ENCODE measurements at regions not wholly inside any gene's neighbourhood (a gene's known extent, or its start where the extent isn't known, plus 50 kb on each side); places are given as distances from the start of the nearest gene placed in this dataset.

DNA sequence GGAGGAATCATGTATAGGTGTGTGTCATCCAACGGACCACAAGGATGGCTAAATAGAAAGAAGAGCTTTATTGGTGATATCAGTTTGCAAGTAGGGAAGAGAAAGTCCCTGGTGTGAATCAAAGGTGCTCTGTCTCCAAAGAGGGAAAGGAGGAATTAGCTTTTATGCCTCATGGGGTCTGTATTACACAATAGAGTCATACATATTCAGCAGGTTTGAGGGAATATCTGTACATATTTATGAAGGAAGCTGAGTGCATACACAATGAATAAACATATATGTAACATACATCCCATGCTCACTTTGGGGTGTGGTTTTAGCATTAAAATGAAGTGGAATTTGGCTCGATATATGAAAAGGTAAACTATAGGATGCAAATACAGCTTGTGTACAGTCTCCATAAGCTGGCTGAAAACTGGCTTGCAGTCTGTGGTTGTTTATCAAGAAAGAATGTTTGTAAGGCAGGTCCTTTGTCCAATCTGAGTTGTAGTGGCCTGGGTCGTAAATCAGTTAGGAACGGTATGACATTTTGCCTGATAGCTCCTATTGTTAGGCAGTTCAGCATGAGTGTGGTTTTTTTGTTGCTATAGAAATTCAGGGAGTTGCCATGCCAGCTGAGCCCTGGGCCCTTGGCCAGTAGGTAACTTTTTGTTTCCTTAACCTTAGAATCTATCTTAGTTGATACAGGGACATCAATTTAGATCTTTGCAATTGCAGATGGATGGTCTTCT is 198.0 kb upstream of the ZP4 start:
- no peak overlapping the region for H2AFZ ChIP-seq (ENCODE audit: low read depth, low read length, severe bottlenecking)
- no peaks in the 10 kb centered on the region for H3K9me3 ChIP-seq (ENCODE audit: insufficient read depth, low read length)
- no peaks in the 10 kb centered on the region for H3K36me3 ChIP-seq (ENCODE audit: low read length)
- H3K79me2 ChIP-seq (ENCODE audit: insufficient read depth, low read length), result no peaks in the 10 kb centered on the region
- no peaks in the 10 kb centered on the region for H4K20me1 ChIP-seq (ENCODE audit: low read depth, low read length)
- no peak overlapping the region for H3K9ac ChIP-seq (ENCODE audit: low read length)
- TF ChIP-seq EZH2phosphoT487 (conservative IDR thresholded peaks at IDR 0.05; ENCODE audit: low read length), result no peak
- TF ChIP-seq, protein P1, sequence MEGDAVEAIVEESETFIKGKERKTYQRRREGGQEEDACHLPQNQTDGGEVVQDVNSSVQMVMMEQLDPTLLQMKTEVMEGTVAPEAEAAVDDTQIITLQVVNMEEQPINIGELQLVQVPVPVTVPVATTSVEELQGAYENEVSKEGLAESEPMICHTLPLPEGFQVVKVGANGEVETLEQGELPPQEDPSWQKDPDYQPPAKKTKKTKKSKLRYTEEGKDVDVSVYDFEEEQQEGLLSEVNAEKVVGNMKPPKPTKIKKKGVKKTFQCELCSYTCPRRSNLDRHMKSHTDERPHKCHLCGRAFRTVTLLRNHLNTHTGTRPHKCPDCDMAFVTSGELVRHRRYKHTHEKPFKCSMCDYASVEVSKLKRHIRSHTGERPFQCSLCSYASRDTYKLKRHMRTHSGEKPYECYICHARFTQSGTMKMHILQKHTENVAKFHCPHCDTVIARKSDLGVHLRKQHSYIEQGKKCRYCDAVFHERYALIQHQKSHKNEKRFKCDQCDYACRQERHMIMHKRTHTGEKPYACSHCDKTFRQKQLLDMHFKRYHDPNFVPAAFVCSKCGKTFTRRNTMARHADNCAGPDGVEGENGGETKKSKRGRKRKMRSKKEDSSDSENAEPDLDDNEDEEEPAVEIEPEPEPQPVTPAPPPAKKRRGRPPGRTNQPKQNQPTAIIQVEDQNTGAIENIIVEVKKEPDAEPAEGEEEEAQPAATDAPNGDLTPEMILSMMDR (IDR thresholded peaks at IDR 0.05; ENCODE audit: insufficient read depth, low read length, poor library complexity, severe bottlenecking), result no peak
- no peaks in the 10 kb centered on the region for H3K27me3 ChIP-seq (ENCODE audit: low read length)
- no peak overlapping the region for H3K27ac ChIP-seq (ENCODE audit: low read depth, low read length)
- H3F3A ChIP-seq (ENCODE audit: insufficient read depth), result no peaks in the 10 kb centered on the region
- H3K4me3 ChIP-seq (ENCODE audit: insufficient read depth, low read length, poor library complexity, severe bottlenecking), result no peak overlapping the region
- no peaks in the 10 kb centered on the region for H3K9me2 ChIP-seq (replicated peaks; ENCODE audit: insufficient read depth, low read length)
- no peak overlapping the region for H3K4me2 ChIP-seq (ENCODE audit: low read depth, low read length, poor library complexity, severe bottlenecking)

DNA sequence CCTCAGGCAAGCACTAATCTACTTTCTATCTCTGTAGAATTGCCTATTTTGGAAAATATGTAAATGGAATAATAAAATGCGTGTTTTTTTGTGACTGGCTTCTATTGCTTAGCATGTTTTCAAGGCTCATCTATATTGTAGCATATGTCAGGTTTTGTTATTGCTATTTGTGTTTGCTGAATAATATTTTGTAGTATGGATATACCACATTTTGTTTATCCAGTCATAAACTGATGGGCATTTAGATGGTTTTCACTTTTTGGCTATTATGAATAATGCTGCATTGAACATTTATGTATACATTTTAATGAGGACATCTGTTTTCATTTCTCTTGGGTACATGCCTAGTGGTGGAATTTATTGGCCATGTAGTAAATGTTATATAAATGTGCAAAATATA is 183.3 kb upstream of the ZP4 start:
- no peak overlapping the region for H3K9ac ChIP-seq (ENCODE audit: low read length)
- no peaks in the 10 kb centered on the region for H3K9me3 ChIP-seq (ENCODE audit: insufficient read depth, low read length)
- no peak overlapping the region for H2AFZ ChIP-seq (ENCODE audit: low read depth, low read length, severe bottlenecking)
- no peaks in the 10 kb centered on the region for H3F3A ChIP-seq (ENCODE audit: insufficient read depth)
- H3K36me3 ChIP-seq (ENCODE audit: low read length), result no peaks in the 10 kb centered on the region
- TF ChIP-seq EZH2phosphoT487 (conservative IDR thresholded peaks at IDR 0.05; ENCODE audit: low read length), result no peak
- TF ChIP-seq, protein P1 (IDR thresholded peaks at IDR 0.05; ENCODE audit: insufficient read depth, low read length, poor library complexity, severe bottlenecking), result no peak
- no peak overlapping the region for H3K4me2 ChIP-seq (ENCODE audit: low read depth, low read length, poor library complexity, severe bottlenecking)
- H3K79me2 ChIP-seq (ENCODE audit: insufficient read depth, low read length), result no peaks in the 10 kb centered on the region
- H3K4me3 ChIP-seq (ENCODE audit: insufficient read depth, low read length, poor library complexity, severe bottlenecking), result no peak overlapping the region
- no peaks in the 10 kb centered on the region for H3K27me3 ChIP-seq (ENCODE audit: low read length)
- H3K27ac ChIP-seq (ENCODE audit: low read depth, low read length), result no peak overlapping the region
- H3K9me2 ChIP-seq (replicated peaks; ENCODE audit: insufficient read depth, low read length), result no peaks in the 10 kb centered on the region
- no peaks in the 10 kb centered on the region for H4K20me1 ChIP-seq (ENCODE audit: low read depth, low read length)

DNA sequence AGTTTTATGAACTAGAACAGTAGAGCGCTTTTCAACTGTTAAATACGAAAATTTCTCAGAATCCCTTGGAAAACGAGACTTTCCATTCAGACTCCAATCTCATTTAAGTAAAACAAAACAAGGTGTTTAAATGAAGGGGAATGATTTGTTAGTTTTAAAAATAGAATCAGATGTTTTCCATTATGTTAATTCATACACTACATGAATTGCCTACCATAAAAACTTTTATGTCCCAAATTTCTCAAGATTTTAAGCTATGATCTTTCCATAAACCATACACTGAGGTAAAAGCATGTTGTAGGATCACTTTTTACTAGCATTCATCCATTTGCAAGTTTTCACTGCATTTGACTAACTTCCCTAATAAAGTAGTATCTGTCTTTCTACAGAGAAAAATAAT is 180.3 kb upstream of the ZP4 start:
- no peak overlapping the region for H3K4me2 ChIP-seq (ENCODE audit: low read depth, low read length, poor library complexity, severe bottlenecking)
- no peak overlapping the region for H2AFZ ChIP-seq (ENCODE audit: low read depth, low read length, severe bottlenecking)
- no peaks in the 10 kb centered on the region for H3F3A ChIP-seq (ENCODE audit: insufficient read depth)
- H3K36me3 ChIP-seq (ENCODE audit: low read length), result no peaks in the 10 kb centered on the region
- H3K9me2 ChIP-seq (replicated peaks; ENCODE audit: insufficient read depth, low read length), result no peaks in the 10 kb centered on the region
- no peaks in the 10 kb centered on the region for H3K9me3 ChIP-seq (ENCODE audit: insufficient read depth, low read length)
- H3K27ac ChIP-seq (ENCODE audit: low read depth, low read length), result no peak overlapping the region
- no peaks in the 10 kb centered on the region for H3K79me2 ChIP-seq (ENCODE audit: insufficient read depth, low read length)
- no peaks in the 10 kb centered on the region for H3K27me3 ChIP-seq (ENCODE audit: low read length)
- no peak overlapping the region for H3K9ac ChIP-seq (ENCODE audit: low read length)
- no peaks in the 10 kb centered on the region for H4K20me1 ChIP-seq (ENCODE audit: low read depth, low read length)
- no peak overlapping the region for H3K4me3 ChIP-seq (ENCODE audit: insufficient read depth, low read length, poor library complexity, severe bottlenecking)
- TF ChIP-seq, protein P1 (IDR thresholded peaks at IDR 0.05; ENCODE audit: insufficient read depth, low read length, poor library complexity, severe bottlenecking), result no peak
- no peak for TF ChIP-seq EZH2phosphoT487 (conservative IDR thresholded peaks at IDR 0.05; ENCODE audit: low read length)
